ENCODE measurements at regions not wholly inside any gene's neighbourhood (a gene's known extent, or its start where the extent isn't known, plus 50 kb on each side); places are given as distances from the start of the nearest gene placed in this dataset.

DNA sequence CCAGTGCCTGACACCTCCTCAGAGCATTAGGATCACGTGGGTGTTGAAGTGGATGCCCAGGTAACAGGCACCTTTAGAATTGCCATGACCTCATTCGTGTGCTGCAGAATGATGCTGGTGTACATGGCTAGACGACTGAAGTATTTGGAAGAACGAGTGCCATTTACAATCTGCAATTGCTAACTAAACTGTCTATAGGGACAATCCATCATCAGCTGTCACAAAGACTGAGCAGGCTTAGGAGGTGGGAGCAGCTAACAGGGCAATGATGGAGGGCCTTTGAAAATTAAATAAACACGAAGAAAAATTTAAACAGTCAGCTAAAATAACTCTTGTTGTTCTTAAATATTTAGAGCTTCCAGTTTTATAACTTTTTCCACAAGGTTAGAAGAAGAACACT, 375.8 kb downstream of the GADD45G start:
- H3K9me3 ChIP-seq (ENCODE audit: severe bottlenecking), result no peaks in the 10 kb centered on the region
- no peaks in the 10 kb centered on the region for H3K27me3 ChIP-seq (ENCODE audit: insufficient read depth, poor library complexity, severe bottlenecking)
- no peak for ATAC-seq (ENCODE audit: low read depth)
- no peaks in the 10 kb centered on the region for H3K36me3 ChIP-seq (ENCODE audit: low read depth)
- H3K27ac ChIP-seq (ENCODE audit: poor library complexity, severe bottlenecking), result no peak overlapping the region
- peaks cover 14% of the 10 kb centered on the region for H3K4me1 ChIP-seq (ENCODE audit: insufficient read depth, poor library complexity, severe bottlenecking)
- no peak for DNase-seq (ENCODE audit: low spot score)
- H3K4me3 ChIP-seq (ENCODE audit: severe bottlenecking), result no peak overlapping the region
- TF ChIP-seq, protein P1, sequence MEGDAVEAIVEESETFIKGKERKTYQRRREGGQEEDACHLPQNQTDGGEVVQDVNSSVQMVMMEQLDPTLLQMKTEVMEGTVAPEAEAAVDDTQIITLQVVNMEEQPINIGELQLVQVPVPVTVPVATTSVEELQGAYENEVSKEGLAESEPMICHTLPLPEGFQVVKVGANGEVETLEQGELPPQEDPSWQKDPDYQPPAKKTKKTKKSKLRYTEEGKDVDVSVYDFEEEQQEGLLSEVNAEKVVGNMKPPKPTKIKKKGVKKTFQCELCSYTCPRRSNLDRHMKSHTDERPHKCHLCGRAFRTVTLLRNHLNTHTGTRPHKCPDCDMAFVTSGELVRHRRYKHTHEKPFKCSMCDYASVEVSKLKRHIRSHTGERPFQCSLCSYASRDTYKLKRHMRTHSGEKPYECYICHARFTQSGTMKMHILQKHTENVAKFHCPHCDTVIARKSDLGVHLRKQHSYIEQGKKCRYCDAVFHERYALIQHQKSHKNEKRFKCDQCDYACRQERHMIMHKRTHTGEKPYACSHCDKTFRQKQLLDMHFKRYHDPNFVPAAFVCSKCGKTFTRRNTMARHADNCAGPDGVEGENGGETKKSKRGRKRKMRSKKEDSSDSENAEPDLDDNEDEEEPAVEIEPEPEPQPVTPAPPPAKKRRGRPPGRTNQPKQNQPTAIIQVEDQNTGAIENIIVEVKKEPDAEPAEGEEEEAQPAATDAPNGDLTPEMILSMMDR (IDR thresholded peaks at IDR 0.05; ENCODE audit: poor library complexity, severe bottlenecking), result no peak

DNA sequence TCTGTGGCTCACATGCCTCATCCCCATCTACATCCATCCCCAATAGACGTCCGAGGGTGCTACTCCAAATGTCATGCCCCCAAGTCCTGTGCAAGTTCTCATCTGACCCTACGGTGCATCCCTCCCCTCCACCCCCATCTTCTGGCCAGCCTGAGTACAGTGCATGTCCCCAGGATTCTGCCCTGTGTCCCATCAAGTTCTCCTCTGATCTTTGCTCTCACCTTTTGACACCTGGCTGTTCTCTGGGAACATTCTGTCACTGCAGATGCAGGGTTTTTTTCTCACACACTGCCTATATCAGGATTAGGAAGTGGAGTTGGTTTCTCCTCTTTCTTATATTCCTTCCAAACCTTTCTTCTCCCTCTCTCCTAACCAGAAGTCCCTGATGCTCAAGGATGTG, 377.2 kb downstream of the GADD45G start:
- ATAC-seq (ENCODE audit: low read depth) (no peak), DNase-seq (ENCODE audit: low spot score) (no peak)
- Histone ChIP-seq H3K4me3 (ENCODE audit: severe bottlenecking) (no peak overlapping the region), H3K4me1 (ENCODE audit: insufficient read depth, poor library complexity, severe bottlenecking) (peaks cover 14% of the 10 kb centered on the region), H3K27ac (ENCODE audit: poor library complexity, severe bottlenecking) (no peak overlapping the region), H3K27me3 (ENCODE audit: insufficient read depth, poor library complexity, severe bottlenecking) (no peaks in the 10 kb centered on the region), H3K9me3 (ENCODE audit: severe bottlenecking) (no peaks in the 10 kb centered on the region), H3K36me3 (ENCODE audit: low read depth) (no peaks in the 10 kb centered on the region)
- TF ChIP-seq, protein P1 (IDR thresholded peaks at IDR 0.05; ENCODE audit: poor library complexity, severe bottlenecking), result no peak

DNA sequence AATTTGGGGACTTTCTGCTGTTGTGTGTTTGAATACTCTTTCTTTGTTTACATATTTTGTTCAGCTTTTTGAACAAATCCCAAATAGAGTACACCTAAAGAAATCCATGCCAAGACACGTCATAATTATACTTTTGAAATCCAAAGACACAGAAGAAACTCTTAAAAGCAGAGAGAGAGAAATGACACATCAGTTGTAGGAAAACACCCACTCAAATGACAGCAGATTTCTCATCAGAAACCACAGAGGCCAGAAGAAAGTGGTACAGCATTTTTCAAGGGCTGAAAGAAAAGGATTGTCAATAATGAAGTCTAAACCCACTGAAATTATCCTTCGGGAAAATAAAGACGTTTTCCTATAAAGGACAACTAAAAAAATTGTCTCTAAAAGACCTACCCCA, 378.6 kb downstream of the GADD45G start:
- peaks cover 14% of the 10 kb centered on the region for H3K4me1 ChIP-seq (ENCODE audit: insufficient read depth, poor library complexity, severe bottlenecking)
- no peak for ATAC-seq (ENCODE audit: low read depth)
- H3K36me3 ChIP-seq (ENCODE audit: low read depth), result no peaks in the 10 kb centered on the region
- DNase-seq (ENCODE audit: low spot score), result no peak
- no peak overlapping the region for H3K4me3 ChIP-seq (ENCODE audit: severe bottlenecking)
- no peak overlapping the region for H3K27ac ChIP-seq (ENCODE audit: poor library complexity, severe bottlenecking)
- H3K9me3 ChIP-seq (ENCODE audit: severe bottlenecking), result no peaks in the 10 kb centered on the region
- no peaks in the 10 kb centered on the region for H3K27me3 ChIP-seq (ENCODE audit: insufficient read depth, poor library complexity, severe bottlenecking)
- TF ChIP-seq, protein P1 (IDR thresholded peaks at IDR 0.05; ENCODE audit: poor library complexity, severe bottlenecking), result no peak

DNA sequence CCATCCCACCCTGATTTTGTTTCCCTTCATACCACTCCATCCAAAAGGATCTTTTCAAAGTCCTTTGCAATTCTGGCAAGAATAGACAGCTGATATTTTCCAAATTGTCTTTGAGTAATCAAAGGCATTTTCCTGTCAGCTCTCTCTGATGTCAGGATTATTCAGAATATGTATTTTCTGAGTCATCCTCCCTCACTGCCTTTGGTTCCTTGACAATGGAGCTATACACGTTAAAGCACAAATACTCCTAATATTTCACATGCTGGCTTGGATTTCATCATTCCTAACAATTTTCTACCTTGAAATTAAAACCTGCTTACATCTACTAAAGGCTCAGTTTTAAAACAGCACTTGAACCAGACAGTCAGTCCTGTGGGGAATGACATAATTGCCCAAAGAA, 379.4 kb downstream of the GADD45G start:
- no peak overlapping the region for H3K4me3 ChIP-seq (ENCODE audit: severe bottlenecking)
- DNase-seq (ENCODE audit: low spot score), result no peak
- H3K27me3 ChIP-seq (ENCODE audit: insufficient read depth, poor library complexity, severe bottlenecking), result no peaks in the 10 kb centered on the region
- no peaks in the 10 kb centered on the region for H3K36me3 ChIP-seq (ENCODE audit: low read depth)
- ATAC-seq (ENCODE audit: low read depth), result peak; percentile 97
- TF ChIP-seq, protein P1 (IDR thresholded peaks at IDR 0.05; ENCODE audit: poor library complexity, severe bottlenecking), result no peak
- no peaks in the 10 kb centered on the region for H3K9me3 ChIP-seq (ENCODE audit: severe bottlenecking)
- H3K4me1 ChIP-seq (ENCODE audit: insufficient read depth, poor library complexity, severe bottlenecking), result peaks cover 14% of the 10 kb centered on the region
- H3K27ac ChIP-seq (ENCODE audit: poor library complexity, severe bottlenecking), result peak overlapping the region; percentile 35

DNA sequence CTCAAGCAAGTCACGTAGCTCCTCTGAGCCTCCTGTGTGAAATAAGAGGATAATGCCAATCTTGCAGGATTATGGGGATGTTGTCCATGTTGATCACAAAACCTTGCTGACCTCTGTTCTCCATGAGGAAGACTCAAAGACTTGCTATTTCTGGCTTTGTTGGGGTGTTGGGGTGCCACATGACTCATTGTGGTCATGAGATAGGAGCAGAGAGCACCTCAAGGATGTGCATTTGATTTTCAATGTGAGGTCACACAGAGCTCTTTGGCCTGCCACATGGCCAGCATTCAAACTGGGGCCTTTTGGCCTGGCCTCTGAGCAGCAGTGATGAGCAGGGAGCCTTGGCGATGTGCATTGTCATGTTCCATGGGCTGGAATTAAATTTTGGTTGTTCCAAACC, 380.3 kb downstream of the GADD45G start:
- H3K9me3 ChIP-seq (ENCODE audit: severe bottlenecking), result no peaks in the 10 kb centered on the region
- no peak overlapping the region for H3K4me3 ChIP-seq (ENCODE audit: severe bottlenecking)
- H3K4me1 ChIP-seq (ENCODE audit: insufficient read depth, poor library complexity, severe bottlenecking), result peaks cover 14% of the 10 kb centered on the region
- H3K36me3 ChIP-seq (ENCODE audit: low read depth), result no peaks in the 10 kb centered on the region
- TF ChIP-seq, protein P1 (IDR thresholded peaks at IDR 0.05; ENCODE audit: poor library complexity, severe bottlenecking), result no peak
- no peak for DNase-seq (ENCODE audit: low spot score)
- no peak for ATAC-seq (ENCODE audit: low read depth)
- peak overlapping the region; percentile 35 for H3K27ac ChIP-seq (ENCODE audit: poor library complexity, severe bottlenecking)
- H3K27me3 ChIP-seq (ENCODE audit: insufficient read depth, poor library complexity, severe bottlenecking), result no peaks in the 10 kb centered on the region
